DOHH2 (cell line): ENCODE measurements at regions not wholly inside any gene's neighbourhood (a gene's known extent, or its start where the extent isn't known, plus 50 kb on each side); places are given as distances from the start of the nearest gene placed in this dataset.

Experiments
- H3F3A ChIP-seq: fragments of 200-600 bp; sonication (generic), shearing (Covaris generic); 2 replicates; pipeline ENCODE4 v1.6.0; 2016; ENCODE audit warnings: antibody characterized with exemption, mild to moderate bottlenecking; ENCODE audit not compliant: control insufficient read depth, insufficient read depth
- H3K27ac ChIP-seq: fragments of 200-600 bp; sonication (generic); 2 replicates; pipeline ENCODE4 v1.5.1; 2014; ENCODE audit warnings: low read depth, mild to moderate bottlenecking, low read length, moderate library complexity
- H3K27me3 ChIP-seq: fragments of 200-600 bp; sonication (generic); 2 replicates; pipeline ENCODE4 v1.6.1; 2014; ENCODE audit warnings: mild to moderate bottlenecking, low read length, mixed read lengths; ENCODE audit not compliant: control insufficient read depth
- H3K36me3 ChIP-seq: fragments of 200-600 bp; sonication (generic); 2 replicates; pipeline ENCODE4 v1.6.1; 2014; ENCODE audit warnings: mild to moderate bottlenecking, low read length, moderate library complexity, mixed read lengths; ENCODE audit not compliant: control insufficient read depth
- H3K4me1 ChIP-seq: fragments of 200-600 bp; sonication (generic); 2 replicates; pipeline ENCODE4 v1.6.1; 2014; ENCODE audit warnings: mild to moderate bottlenecking, low read length, mixed read lengths; ENCODE audit not compliant: control insufficient read depth
- H3K4me2 ChIP-seq: fragments of 200-600 bp; sonication (generic); 2 replicates; pipeline ENCODE4 v1.6.0; 2014; ENCODE audit warnings: mild to moderate bottlenecking, low read length, moderate library complexity
- H3K4me3 ChIP-seq: fragments of 200-600 bp; sonication (generic); 2 replicates; pipeline ENCODE4 v1.5.1; 2014; ENCODE audit warnings: mild to moderate bottlenecking, low read length, mixed read lengths
- H3K79me2 ChIP-seq: fragments of 200-600 bp; sonication (generic); 2 replicates; pipeline ENCODE4 v1.6.1; 2014; ENCODE audit warnings: mild to moderate bottlenecking, low read length, mixed read lengths; ENCODE audit not compliant: control insufficient read depth
- H3K9me2 ChIP-seq: fragments of 200-600 bp; sonication (generic); replicated peaks from 2 replicates; pipeline ENCODE4 v1.6.1; 2014; ENCODE audit warnings: mild to moderate bottlenecking, low read length, mixed read lengths; ENCODE audit not compliant: control insufficient read depth
- H3K9me3 ChIP-seq: fragments of 200-600 bp; sonication (generic); 2 replicates; pipeline ENCODE4 v1.6.1; 2014; ENCODE audit warnings: antibody characterized with exemption, low read length, mixed read lengths; ENCODE audit not compliant: control insufficient read depth, insufficient read depth
- H4K20me1 ChIP-seq: fragments of 200-600 bp; sonication (generic); 2 replicates; pipeline ENCODE4 v1.6.0; 2014; ENCODE audit warnings: low read depth, mild to moderate bottlenecking, antibody characterized with exemption, low read length, moderate library complexity; ENCODE audit not compliant: control insufficient read depth, insufficient read depth
- EZH2phosphoT487 ChIP-seq: fragments of 200-600 bp; sonication (generic); IDR thresholded peaks from 2 replicates; pipeline ENCODE4 v1.6.1; 2017; ENCODE audit warnings: borderline replicate concordance, mild to moderate bottlenecking, antibody characterized with exemption, low read length, moderate library complexity, mixed read lengths
- TF ChIP-seq, protein P1 (sequence below): fragments of 200-600 bp; sonication (generic); IDR thresholded peaks from one replicate; pipeline ENCODE4 v1.5.1; 2014; ENCODE audit warnings: antibody characterized with exemption, mild to moderate bottlenecking, low read depth, low read length; ENCODE audit not compliant: poor library complexity, severe bottlenecking

DNA sequence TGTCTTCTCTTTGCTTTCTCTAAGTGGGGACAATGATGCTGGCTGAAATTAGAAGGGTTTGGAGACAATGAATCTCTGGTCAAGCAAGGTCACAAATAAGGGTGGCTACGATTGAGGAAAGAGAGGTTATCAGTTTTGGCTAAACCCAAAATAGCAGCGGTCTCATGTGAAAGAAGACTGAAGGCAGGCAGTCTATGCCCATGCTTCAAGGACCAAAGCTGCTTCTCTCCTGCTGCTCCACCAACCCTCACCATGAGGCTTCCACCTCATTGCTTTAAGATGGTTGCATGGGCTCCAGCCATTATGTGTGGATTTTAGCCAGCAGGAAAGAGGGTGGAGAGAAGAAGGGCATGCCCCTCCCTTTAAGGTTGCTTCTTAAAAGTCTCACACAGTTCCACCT lies 114.1 kb upstream of the TRIM2 start:
- no peaks in the 10 kb centered on the region for H3K79me2 ChIP-seq
- peaks cover 22% of the 10 kb centered on the region for H3K27me3 ChIP-seq
- H3K27ac ChIP-seq: no peak overlapping the region
- H3F3A ChIP-seq: no peaks in the 10 kb centered on the region
- H3K9me3 ChIP-seq: no peaks in the 10 kb centered on the region
- no peak overlapping the region for H3K4me3 ChIP-seq
- no peak overlapping the region for H3K4me2 ChIP-seq
- TF ChIP-seq, protein P1, sequence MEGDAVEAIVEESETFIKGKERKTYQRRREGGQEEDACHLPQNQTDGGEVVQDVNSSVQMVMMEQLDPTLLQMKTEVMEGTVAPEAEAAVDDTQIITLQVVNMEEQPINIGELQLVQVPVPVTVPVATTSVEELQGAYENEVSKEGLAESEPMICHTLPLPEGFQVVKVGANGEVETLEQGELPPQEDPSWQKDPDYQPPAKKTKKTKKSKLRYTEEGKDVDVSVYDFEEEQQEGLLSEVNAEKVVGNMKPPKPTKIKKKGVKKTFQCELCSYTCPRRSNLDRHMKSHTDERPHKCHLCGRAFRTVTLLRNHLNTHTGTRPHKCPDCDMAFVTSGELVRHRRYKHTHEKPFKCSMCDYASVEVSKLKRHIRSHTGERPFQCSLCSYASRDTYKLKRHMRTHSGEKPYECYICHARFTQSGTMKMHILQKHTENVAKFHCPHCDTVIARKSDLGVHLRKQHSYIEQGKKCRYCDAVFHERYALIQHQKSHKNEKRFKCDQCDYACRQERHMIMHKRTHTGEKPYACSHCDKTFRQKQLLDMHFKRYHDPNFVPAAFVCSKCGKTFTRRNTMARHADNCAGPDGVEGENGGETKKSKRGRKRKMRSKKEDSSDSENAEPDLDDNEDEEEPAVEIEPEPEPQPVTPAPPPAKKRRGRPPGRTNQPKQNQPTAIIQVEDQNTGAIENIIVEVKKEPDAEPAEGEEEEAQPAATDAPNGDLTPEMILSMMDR: no peak
- no peak for TF ChIP-seq EZH2phosphoT487
- no peaks in the 10 kb centered on the region for H3K9me2 ChIP-seq
- H3K4me1 ChIP-seq: peaks cover 6% of the 10 kb centered on the region; the same call in 1 of the 2 replicates
- no peaks in the 10 kb centered on the region for H4K20me1 ChIP-seq
- no peaks in the 10 kb centered on the region for H3K36me3 ChIP-seq

DNA sequence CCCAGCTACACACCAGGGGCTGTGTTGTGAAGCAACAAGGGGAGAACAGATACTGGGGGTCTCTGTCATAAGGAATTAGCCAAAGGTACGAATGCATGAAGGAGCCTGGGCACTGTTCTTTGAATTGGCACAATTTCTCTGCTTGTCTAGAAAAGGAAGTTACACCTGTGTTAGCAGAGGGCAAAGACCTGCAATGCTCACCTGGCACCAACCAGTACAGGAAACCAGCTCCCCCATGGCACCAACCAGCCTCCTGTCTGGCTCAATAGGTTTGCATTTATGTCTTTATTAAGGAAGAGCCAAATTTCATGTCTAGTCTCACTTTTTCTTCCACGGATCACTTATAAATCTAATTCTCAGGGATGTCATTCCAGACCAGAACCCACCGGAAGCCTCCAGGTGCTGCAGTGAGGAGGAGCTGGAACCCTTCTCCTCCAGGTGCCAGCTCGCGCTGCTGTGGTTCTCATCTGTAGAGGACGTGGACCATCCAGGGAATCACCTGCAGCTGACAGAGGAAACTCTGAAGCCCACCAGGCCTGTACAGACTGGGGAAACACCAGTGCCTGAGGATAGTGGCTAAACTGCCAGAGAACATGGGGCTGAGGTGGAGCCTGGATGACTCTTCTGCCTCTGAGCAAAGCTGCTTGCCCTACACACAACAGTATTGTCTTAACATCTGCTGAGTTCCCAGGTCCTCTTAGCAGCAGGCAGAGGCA lies 113.4 kb upstream of the TRIM2 start:
- H3K4me1 ChIP-seq: peaks cover 3% of the 10 kb centered on the region; the same call in 1 of the 2 replicates
- peaks cover 16% of the 10 kb centered on the region for H3K27me3 ChIP-seq
- H3K79me2 ChIP-seq: no peaks in the 10 kb centered on the region
- H4K20me1 ChIP-seq: no peaks in the 10 kb centered on the region
- no peak overlapping the region for H3K4me2 ChIP-seq
- H3F3A ChIP-seq: no peaks in the 10 kb centered on the region
- H3K9me2 ChIP-seq: no peaks in the 10 kb centered on the region
- H3K27ac ChIP-seq: no peak overlapping the region
- H3K9me3 ChIP-seq: no peaks in the 10 kb centered on the region
- H3K36me3 ChIP-seq: no peaks in the 10 kb centered on the region
- no peak for TF ChIP-seq EZH2phosphoT487
- TF ChIP-seq, protein P1: no peak
- no peak overlapping the region for H3K4me3 ChIP-seq

DNA sequence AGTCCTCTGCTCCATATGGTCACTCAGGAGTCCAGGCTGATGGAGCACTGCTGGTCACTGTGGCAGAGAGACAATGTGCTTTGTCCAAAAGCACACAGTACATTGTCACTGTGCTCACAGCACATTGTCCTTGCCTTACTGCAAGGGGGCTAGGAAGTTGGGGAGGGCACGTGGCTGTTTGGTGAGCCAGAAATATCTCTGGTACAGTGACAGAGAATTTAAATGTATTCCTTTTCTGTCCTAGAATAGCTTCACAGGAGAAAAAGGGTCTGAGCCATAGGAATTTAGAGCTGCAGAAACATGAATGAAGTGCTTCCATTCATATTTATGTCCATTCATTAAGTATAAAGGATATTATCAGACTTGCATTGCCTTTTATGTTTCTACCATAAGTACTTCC lies 110.8 kb upstream of the TRIM2 start:
- H3K4me3 ChIP-seq: no peak overlapping the region
- peaks cover 11% of the 10 kb centered on the region; the same call in 1 of the 2 replicates for H3K27me3 ChIP-seq
- no peak for TF ChIP-seq EZH2phosphoT487
- TF ChIP-seq, protein P1: no peak
- no peaks in the 10 kb centered on the region for H3K79me2 ChIP-seq
- H3K4me2 ChIP-seq: no peak overlapping the region
- no peaks in the 10 kb centered on the region for H3K9me2 ChIP-seq
- no peaks in the 10 kb centered on the region for H3F3A ChIP-seq
- peaks cover 3% of the 10 kb centered on the region; the same call in 1 of the 2 replicates for H3K4me1 ChIP-seq
- no peaks in the 10 kb centered on the region for H3K36me3 ChIP-seq
- no peak overlapping the region for H3K27ac ChIP-seq
- no peaks in the 10 kb centered on the region for H3K9me3 ChIP-seq
- H4K20me1 ChIP-seq: no peaks in the 10 kb centered on the region
